HG03175 (cell line): ENCODE measurements at regions not wholly inside any gene's neighbourhood (a gene's known extent, or its start where the extent isn't known, plus 50 kb on each side); places are given as distances from the start of the nearest gene placed in this dataset.

ENCODE experiments used
- ATAC-seq: cut with Tn5 transposase; IDR thresholded peaks from one replicate; pipeline ENCODE4 v1.9.1; 2021; ENCODE audit warnings: mild to moderate bottlenecking, moderate library complexity; ENCODE audit not compliant: unreplicated experiment

DNA sequence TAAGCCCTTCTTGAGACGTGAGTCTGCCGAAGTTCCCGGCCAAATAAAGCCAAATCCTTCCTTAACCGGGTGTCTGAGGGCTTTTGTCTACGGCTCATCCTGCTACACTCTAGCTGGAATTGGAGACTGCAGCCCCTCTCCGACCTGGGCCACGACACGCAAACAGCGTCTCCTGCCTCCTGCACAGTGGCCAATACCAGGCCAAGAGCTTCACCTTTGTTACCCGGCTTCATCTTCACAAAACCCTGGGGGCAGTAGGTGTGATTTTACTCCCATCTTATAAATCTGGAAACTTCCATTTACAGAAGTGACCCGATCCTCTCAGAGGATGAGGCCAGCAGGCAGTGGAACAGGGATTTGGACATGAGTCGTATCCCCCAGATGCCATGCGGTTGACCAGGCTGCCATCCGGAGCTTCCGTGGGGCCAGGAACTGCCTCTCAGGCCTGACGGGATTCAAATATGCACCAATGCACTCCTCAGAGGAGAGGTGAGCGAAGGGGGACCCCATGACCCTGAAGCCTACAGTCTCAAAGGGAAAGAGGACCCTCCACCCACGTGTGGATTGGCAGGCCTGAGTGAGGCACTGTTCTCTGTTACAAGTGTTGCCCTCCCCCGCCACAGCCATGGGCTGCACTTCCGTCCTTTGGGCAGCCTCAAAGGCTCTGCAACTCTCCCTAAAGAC lies 53.2 kb upstream of the KLF13 start:
- no peak for ATAC-seq

DNA sequence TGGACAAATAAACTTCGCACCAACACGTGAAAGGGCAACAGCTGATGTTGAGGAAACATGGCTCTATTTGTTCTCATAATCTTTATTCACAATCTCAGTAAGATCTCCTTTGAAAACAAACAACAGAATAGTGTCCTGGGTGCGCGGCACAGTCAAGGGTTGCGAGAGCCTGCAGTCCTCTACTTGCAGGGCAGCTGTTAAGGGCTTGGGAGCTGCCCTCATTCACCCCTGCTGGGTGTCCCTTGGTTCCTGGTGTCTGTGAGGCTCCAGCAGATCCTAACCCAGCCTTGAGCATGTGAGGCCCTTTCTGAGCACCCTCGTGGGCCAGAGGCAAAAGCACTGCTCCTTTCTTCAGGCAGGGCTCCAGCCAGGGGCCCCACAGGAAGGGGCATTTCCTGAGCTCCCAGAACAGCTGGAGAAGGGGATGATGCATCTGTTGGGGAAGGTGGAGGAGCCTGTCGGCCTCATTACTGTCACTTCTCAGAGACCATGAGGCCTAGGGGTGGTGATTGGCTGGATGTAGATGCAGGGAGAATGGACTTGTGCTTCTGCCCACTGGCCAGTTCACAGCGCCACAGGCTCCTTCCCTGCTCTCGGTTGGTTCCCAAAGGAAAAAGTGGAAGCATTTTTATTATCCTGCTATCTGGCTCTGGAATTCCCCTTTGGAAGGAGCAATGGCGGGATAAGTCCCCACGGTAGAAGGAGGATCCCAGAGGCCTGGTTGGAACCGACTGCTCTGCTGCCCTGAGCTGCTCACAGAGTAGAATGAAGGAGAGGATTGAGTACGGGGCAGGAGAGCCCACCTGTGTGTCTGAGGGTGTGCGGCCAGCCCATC lies 51.9 kb upstream of the KLF13 start:
- no peak for ATAC-seq

DNA sequence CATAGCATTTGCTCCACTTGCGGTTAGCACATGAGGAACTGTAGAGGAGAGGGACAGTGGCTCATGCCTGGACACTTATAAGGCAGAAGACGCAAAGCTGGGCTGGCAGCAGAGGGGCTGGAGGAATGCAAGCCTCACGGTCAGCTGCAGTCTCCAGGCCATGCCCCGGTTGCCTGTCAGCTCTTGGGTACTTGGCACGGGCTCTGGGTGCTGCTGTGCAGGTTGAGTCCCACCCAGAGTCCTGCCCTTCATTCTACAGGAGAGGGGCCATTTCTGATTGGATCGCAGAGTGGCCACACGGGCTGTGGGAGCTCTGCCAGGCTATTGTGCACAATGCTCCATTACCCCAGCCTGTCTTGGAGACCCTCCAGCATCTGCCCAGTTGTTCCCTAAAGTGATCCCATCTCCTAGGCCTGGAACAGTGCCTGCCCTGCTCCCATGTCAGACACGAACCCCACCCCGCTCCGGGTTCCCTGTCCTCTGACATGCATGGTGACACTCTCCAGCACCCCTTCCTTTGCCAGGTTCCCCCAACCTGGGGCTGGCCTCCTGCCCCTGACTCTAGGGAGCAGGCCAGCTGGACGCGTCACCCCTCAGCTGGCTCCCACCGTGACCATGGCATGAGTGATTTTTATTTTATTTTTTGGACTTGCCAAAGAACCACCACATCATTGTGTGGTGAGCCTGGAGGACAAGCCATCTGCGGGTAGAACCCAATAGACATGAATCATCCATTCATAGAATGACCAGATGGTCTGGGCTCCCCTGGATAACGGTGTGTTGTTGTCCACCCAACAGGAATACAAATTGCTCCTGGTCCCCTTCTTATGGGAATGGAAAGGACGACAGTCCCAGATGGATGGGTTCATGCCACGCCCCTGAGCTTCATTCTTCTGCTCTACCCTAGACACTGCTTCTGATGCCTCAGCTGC lies 51.0 kb upstream of the KLF13 start:
- ATAC-seq, result no peak

GRCh38 chr15:31276596-31277298 lies 49.9 kb upstream of the KLF13 start:
- ATAC-seq, result no peak
